ENCODE measurements at regions not wholly inside any gene's neighbourhood (a gene's known extent, or its start where the extent isn't known, plus 50 kb on each side); places are given as distances from the start of the nearest gene placed in this dataset.

- TF ChIP-seq CTCF (IDR thresholded peaks at IDR 0.05) (no peak), POLR2A (IDR thresholded peaks at IDR 0.05) (no peak), EP300 (IDR thresholded peaks at IDR 0.05) (no peak)
These were observed 752.5 kb downstream of the CCSER2 start for GRCh38 chr10:85080934-85081333.
